CD8-positive, alpha-beta memory T cell (primary cell): ENCODE measurements at regions not wholly inside any gene's neighbourhood (a gene's known extent, or its start where the extent isn't known, plus 50 kb on each side); places are given as distances from the start of the nearest gene placed in this dataset.

Experiments
- CTCF ChIA-PET: fragments of 350-600 bp; sonication (Branson Sonifier 250); formaldehyde crosslinking; loops from one replicate; lab custom pipeline; 2021; ENCODE audit warnings: antibody characterized with exemption; lab: Charles Lee
- POLR2A ChIA-PET: fragments of 350-600 bp; sonication (Branson Sonifier 250); formaldehyde crosslinking; loops from one replicate; lab custom pipeline; 2021; ENCODE audit warnings: antibody characterized with exemption; lab: Charles Lee
- DNase-seq, 5 donors: peaks; one replicate each; pipeline versions ENCODE4 v3.0.0 to v3.0.0-alpha.2; 2020 to 2022; ENCODE audit warnings: mixed read lengths in 1 of 5
- H3K27ac ChIP-seq: one replicate; pipeline ENCODE4 v1.7.0; 2013; ENCODE audit warnings: low read depth, mild to moderate bottlenecking, low read length, moderate library complexity
- H3K27me3 ChIP-seq: 2 replicates; pipeline ENCODE4 v1.7.0; 2013; ENCODE audit warnings: low read length, mild to moderate bottlenecking; ENCODE audit not compliant: insufficient read depth, poor library complexity, severe bottlenecking
- H3K36me3 ChIP-seq: 2 replicates; pipeline ENCODE4 v1.7.0; 2013; ENCODE audit warnings: mild to moderate bottlenecking, low read length, moderate library complexity; ENCODE audit not compliant: insufficient read depth
- H3K4me1 ChIP-seq: 2 replicates; pipeline ENCODE4 v1.7.0; 2013; ENCODE audit warnings: mild to moderate bottlenecking, low read length, moderate library complexity; ENCODE audit not compliant: insufficient read depth
- H3K4me3 ChIP-seq: 2 replicates; pipeline ENCODE4 v1.7.0; 2013; ENCODE audit warnings: mild to moderate bottlenecking, low read length
- H3K9me3 ChIP-seq: 2 replicates; pipeline ENCODE4 v1.7.0; 2013; ENCODE audit warnings: mild to moderate bottlenecking, low read length
- H3K27ac Mint-ChIP-seq, 8 donors: one replicate each; pipeline ENCODE4 v1.8.0; 2020 to 2021; ENCODE audit warnings: mixed read lengths in 8 of 8, mild to moderate bottlenecking in 6 of 8, inconsistent platforms in 3 of 8, moderate library complexity in 3 of 8
- H3K27me3 Mint-ChIP-seq, 2 donors: one replicate each; pipeline ENCODE4 v1.8.0; 2020 to 2021; ENCODE audit warnings: mixed read lengths in 2 of 2, mild to moderate bottlenecking in 1 of 2, moderate library complexity in 1 of 2
- H3K36me3 Mint-ChIP-seq, 3 donors: one replicate each; pipeline ENCODE4 v1.8.0; 2020 to 2021; ENCODE audit warnings: mixed read lengths in 3 of 3, inconsistent platforms in 1 of 3, mild to moderate bottlenecking in 1 of 3
- H3K4me1 Mint-ChIP-seq, 3 donors: one replicate each; pipeline ENCODE4 v1.8.0; 2020 to 2021; ENCODE audit warnings: mixed read lengths in 3 of 3, inconsistent platforms in 1 of 3, mild to moderate bottlenecking in 1 of 3
- H3K4me3 Mint-ChIP-seq, 7 donors: one replicate each; pipeline ENCODE4 v1.8.0; 2020 to 2021; ENCODE audit warnings: mixed read lengths in 7 of 7, mild to moderate bottlenecking in 6 of 7, moderate library complexity in 4 of 7, inconsistent platforms in 2 of 7
- H3K9me3 Mint-ChIP-seq, 5 donors: one replicate each; pipeline ENCODE4 v1.8.0; 2020 to 2022; ENCODE audit warnings: mixed read lengths in 5 of 5, mild to moderate bottlenecking in 3 of 5, moderate library complexity in 2 of 5, inconsistent platforms in 1 of 5

GRCh38 chr17:34842235-34842634 is 119.0 kb downstream of the CCT6B start:
- no peak overlapping the region for H3K4me3 Mint-ChIP-seq
- peaks cover under 1% of the 10 kb centered on the region for H3K27me3 ChIP-seq
- H3K4me1 Mint-ChIP-seq = peaks cover 18 to 21% (median 21%) of the 10 kb centered on the region in 3 donors
- no peak overlapping the region for H3K27ac ChIP-seq
- no peak for DNase-seq
- POLR2A ChIA-PET = no interaction called here
- H3K4me1 ChIP-seq = peaks cover 53% of the 10 kb centered on the region
- H3K4me3 ChIP-seq = no peak overlapping the region
- H3K36me3 Mint-ChIP-seq = peaks cover 0 to 4% (median 0%) of the 10 kb centered on the region in 3 donors
- no peaks in the 10 kb centered on the region for H3K9me3 Mint-ChIP-seq
- H3K27ac Mint-ChIP-seq = peak overlapping the region in 1 of 8 donors; percentile 80
- H3K27me3 Mint-ChIP-seq = peaks cover under 1 to 4% of the 10 kb centered on the region in 2 donors
- CTCF ChIA-PET = no interaction called here
- no peaks in the 10 kb centered on the region for H3K36me3 ChIP-seq
- H3K9me3 ChIP-seq = no peaks in the 10 kb centered on the region

GRCh38 chr17:34841467-34841866 is 119.8 kb downstream of the CCT6B start:
- Histone ChIP-seq H3K36me3 (no peaks in the 10 kb centered on the region), H3K4me3 (no peak overlapping the region), H3K27me3 (peaks cover 5% of the 10 kb centered on the region), H3K27ac (no peak overlapping the region), H3K4me1 (peaks cover 53% of the 10 kb centered on the region), H3K9me3 (no peaks in the 10 kb centered on the region)
- Mint-ChIP-seq H3K36me3 (peaks cover 0 to 4% (median 0%) of the 10 kb centered on the region in 3 donors), H3K4me3 (peak overlapping the region in 1 of 7 donors; percentile 26), H3K9me3 (no peaks in the 10 kb centered on the region), H3K4me1 (peaks cover 18 to 21% (median 21%) of the 10 kb centered on the region in 3 donors), H3K27me3 (peaks cover 3 to 9% of the 10 kb centered on the region in 2 donors), H3K27ac (peak overlapping the region in 5 of 8 donors; percentile 27 to 70 (median 66))
- DNase-seq = no peak
- POLR2A ChIA-PET = no interaction called here
- CTCF ChIA-PET = interaction anchor here (1.0 kb wide), 1 partner anchor 279 kb away, joined by 3 read pairs; no protein-coding TSS in a partner anchor

GRCh38 chr17:34840750-34841149 is 120.5 kb downstream of the CCT6B start:
- H3K27me3 ChIP-seq = peaks cover 5% of the 10 kb centered on the region
- no peak overlapping the region for H3K4me3 ChIP-seq
- no peaks in the 10 kb centered on the region for H3K9me3 Mint-ChIP-seq
- peaks cover 18 to 21% (median 21%) of the 10 kb centered on the region in 3 donors for H3K4me1 Mint-ChIP-seq
- POLR2A ChIA-PET = no interaction called here
- H3K36me3 Mint-ChIP-seq = peaks cover 0 to 4% (median 0%) of the 10 kb centered on the region in 3 donors
- H3K27ac ChIP-seq = no peak overlapping the region
- H3K4me1 ChIP-seq = peaks cover 53% of the 10 kb centered on the region
- H3K27ac Mint-ChIP-seq = peak overlapping the region in 5 of 8 donors; percentile 12 to 76 (median 66)
- H3K36me3 ChIP-seq = no peaks in the 10 kb centered on the region
- peaks cover 3 to 16% of the 10 kb centered on the region in 2 donors for H3K27me3 Mint-ChIP-seq
- no peaks in the 10 kb centered on the region for H3K9me3 ChIP-seq
- CTCF ChIA-PET = interaction anchor here (1.0 kb wide), 1 partner anchor 279 kb away, joined by 3 read pairs; no protein-coding TSS in a partner anchor
- H3K4me3 Mint-ChIP-seq = no peak overlapping the region
- DNase-seq = peak in 2 of 5 donors; percentile 7 to 13

- no peak for DNase-seq
- peaks cover 5% of the 10 kb centered on the region for H3K27me3 ChIP-seq
- no peaks in the 10 kb centered on the region for H3K36me3 ChIP-seq
- no peak overlapping the region for H3K4me3 ChIP-seq
- H3K27ac Mint-ChIP-seq = no peak overlapping the region
- POLR2A ChIA-PET = no interaction called here
- H3K36me3 Mint-ChIP-seq = peaks cover 0 to 4% (median 0%) of the 10 kb centered on the region in 3 donors
- H3K4me3 Mint-ChIP-seq = no peak overlapping the region
- no peaks in the 10 kb centered on the region for H3K9me3 Mint-ChIP-seq
- no peak overlapping the region for H3K27ac ChIP-seq
- no peaks in the 10 kb centered on the region for H3K9me3 ChIP-seq
- H3K4me1 ChIP-seq = peaks cover 31% of the 10 kb centered on the region
- CTCF ChIA-PET = interaction anchor here (0.6 kb wide), 1 partner anchor 269 kb away, joined by 3 read pairs; no protein-coding TSS in a partner anchor
- H3K27me3 Mint-ChIP-seq = peaks cover 4 to 35% of the 10 kb centered on the region in 2 donors
- H3K4me1 Mint-ChIP-seq = peaks cover 15 to 21% (median 21%) of the 10 kb centered on the region in 3 donors
These were observed 123.3 kb downstream of the CCT6B start for GRCh38 chr17:34837876-34838478.

GRCh38 chr17:34832376-34832775 is 128.9 kb downstream of the CCT6B start:
- Mint-ChIP-seq H3K36me3 (no peaks in the 10 kb centered on the region), H3K27me3 (peaks cover 9 to 47% of the 10 kb centered on the region in 2 donors), H3K27ac (no peak overlapping the region), H3K4me1 (peaks cover 0 to 9% (median 0%) of the 10 kb centered on the region in 3 donors), H3K4me3 (no peak overlapping the region), H3K9me3 (no peaks in the 10 kb centered on the region)
- ChIA-PET CTCF (no interaction called here), POLR2A (no interaction called here)
- no peaks in the 10 kb centered on the region for H3K9me3 ChIP-seq
- no peaks in the 10 kb centered on the region for H3K4me1 ChIP-seq
- peaks cover 5% of the 10 kb centered on the region for H3K27me3 ChIP-seq
- H3K27ac ChIP-seq = no peak overlapping the region
- H3K36me3 ChIP-seq = no peaks in the 10 kb centered on the region
- DNase-seq = no peak
- H3K4me3 ChIP-seq = no peak overlapping the region

GRCh38 chr17:34827008-34827407 is 134.3 kb downstream of the CCT6B start:
- Histone ChIP-seq H3K4me3 (no peak overlapping the region), H3K36me3 (no peaks in the 10 kb centered on the region), H3K4me1 (no peaks in the 10 kb centered on the region), H3K9me3 (no peaks in the 10 kb centered on the region), H3K27ac (no peak overlapping the region), H3K27me3 (no peaks in the 10 kb centered on the region)
- CTCF ChIA-PET = no interaction called here
- Mint-ChIP-seq H3K36me3 (no peaks in the 10 kb centered on the region), H3K27me3 (peaks cover 13 to 40% of the 10 kb centered on the region in 2 donors), H3K4me1 (peaks cover 0 to 9% (median 0%) of the 10 kb centered on the region in 3 donors), H3K4me3 (no peak overlapping the region), H3K9me3 (no peaks in the 10 kb centered on the region), H3K27ac (no peak overlapping the region)
- POLR2A ChIA-PET = no interaction called here
- no peak for DNase-seq

- POLR2A ChIA-PET = no interaction called here
- no peak overlapping the region for H3K4me3 Mint-ChIP-seq
- no peak overlapping the region for H3K27ac ChIP-seq
These were observed 134.9 kb downstream of the CCT6B start for GRCh38 chr17:34826332-34826731.

GRCh38 chr17:34825884-34826283 is 135.4 kb downstream of the CCT6B start:
- H3K4me1 ChIP-seq = no peaks in the 10 kb centered on the region
- no peaks in the 10 kb centered on the region for H3K9me3 ChIP-seq
- Mint-ChIP-seq H3K27ac (no peak overlapping the region), H3K36me3 (no peaks in the 10 kb centered on the region), H3K4me1 (peaks cover 0 to 3% (median 0%) of the 10 kb centered on the region in 3 donors), H3K27me3 (peaks cover 13 to 40% of the 10 kb centered on the region in 2 donors), H3K4me3 (no peak overlapping the region), H3K9me3 (no peaks in the 10 kb centered on the region)
- H3K27ac ChIP-seq = no peak overlapping the region
- CTCF ChIA-PET = no interaction called here
- no peaks in the 10 kb centered on the region for H3K36me3 ChIP-seq
- no peak for DNase-seq
- POLR2A ChIA-PET = no interaction called here
- no peaks in the 10 kb centered on the region for H3K27me3 ChIP-seq
- no peak overlapping the region for H3K4me3 ChIP-seq

More at GRCh38 chr17:34826332-34826731, 134.9 kb downstream of the CCT6B start:
- Mint-ChIP-seq H3K27ac (no peak overlapping the region), H3K9me3 (no peaks in the 10 kb centered on the region), H3K27me3 (peaks cover 13 to 40% of the 10 kb centered on the region in 2 donors), H3K36me3 (no peaks in the 10 kb centered on the region), H3K4me1 (peaks cover 0 to 8% (median 0%) of the 10 kb centered on the region in 3 donors)
- H3K4me3 ChIP-seq = no peak overlapping the region
- DNase-seq = no peak
- no peaks in the 10 kb centered on the region for H3K4me1 ChIP-seq
- CTCF ChIA-PET = no interaction called here
- no peaks in the 10 kb centered on the region for H3K9me3 ChIP-seq
- H3K36me3 ChIP-seq = no peaks in the 10 kb centered on the region
- H3K27me3 ChIP-seq = no peaks in the 10 kb centered on the region
